Hepatocyte (in vitro differentiated cells): ENCODE measurements at regions not wholly inside any gene's neighbourhood (a gene's known extent, or its start where the extent isn't known, plus 50 kb on each side); places are given as distances from the start of the nearest gene placed in this dataset.

Experiments
- EZH2phosphoT487 ChIP-seq: fragments of 200-600 bp; sonication (generic); IDR thresholded peaks from one replicate; pipeline ENCODE4 v1.6.1; 2018; ENCODE audit warnings: antibody characterized with exemption, mild to moderate bottlenecking, low read depth, moderate library complexity; ENCODE audit not compliant: unreplicated experiment, severe bottlenecking
- TF ChIP-seq, protein P1 (sequence below): fragments of 200-600 bp; sonication (generic); IDR thresholded peaks from 2 replicates; pipeline ENCODE4 v1.5.1; 2016; ENCODE audit warnings: antibody characterized with exemption, mild to moderate bottlenecking; ENCODE audit not compliant: poor library complexity

DNA sequence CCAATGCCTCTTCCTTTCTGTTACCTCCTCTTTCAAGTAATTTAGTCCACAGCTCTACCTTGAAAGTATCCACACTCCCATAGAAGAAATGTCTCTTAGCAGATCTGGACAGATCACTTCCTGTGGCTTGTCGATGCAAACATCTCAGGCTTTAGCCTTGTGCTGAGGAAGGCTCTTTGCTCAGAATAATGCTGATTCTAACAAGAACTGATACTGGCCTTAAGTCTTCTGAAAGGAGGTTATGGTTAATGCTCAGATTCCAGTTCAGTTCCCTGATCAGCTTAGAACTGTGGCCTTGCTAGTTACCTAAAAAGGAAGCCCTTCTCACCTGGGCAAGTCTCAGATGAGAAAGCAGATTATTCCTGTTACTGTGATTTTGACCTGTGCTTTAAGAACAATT is 230.1 kb upstream of the FAT4 start:
- TF ChIP-seq, protein P1, sequence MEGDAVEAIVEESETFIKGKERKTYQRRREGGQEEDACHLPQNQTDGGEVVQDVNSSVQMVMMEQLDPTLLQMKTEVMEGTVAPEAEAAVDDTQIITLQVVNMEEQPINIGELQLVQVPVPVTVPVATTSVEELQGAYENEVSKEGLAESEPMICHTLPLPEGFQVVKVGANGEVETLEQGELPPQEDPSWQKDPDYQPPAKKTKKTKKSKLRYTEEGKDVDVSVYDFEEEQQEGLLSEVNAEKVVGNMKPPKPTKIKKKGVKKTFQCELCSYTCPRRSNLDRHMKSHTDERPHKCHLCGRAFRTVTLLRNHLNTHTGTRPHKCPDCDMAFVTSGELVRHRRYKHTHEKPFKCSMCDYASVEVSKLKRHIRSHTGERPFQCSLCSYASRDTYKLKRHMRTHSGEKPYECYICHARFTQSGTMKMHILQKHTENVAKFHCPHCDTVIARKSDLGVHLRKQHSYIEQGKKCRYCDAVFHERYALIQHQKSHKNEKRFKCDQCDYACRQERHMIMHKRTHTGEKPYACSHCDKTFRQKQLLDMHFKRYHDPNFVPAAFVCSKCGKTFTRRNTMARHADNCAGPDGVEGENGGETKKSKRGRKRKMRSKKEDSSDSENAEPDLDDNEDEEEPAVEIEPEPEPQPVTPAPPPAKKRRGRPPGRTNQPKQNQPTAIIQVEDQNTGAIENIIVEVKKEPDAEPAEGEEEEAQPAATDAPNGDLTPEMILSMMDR = no peak
- TF ChIP-seq EZH2phosphoT487 = no peak
